AG08395 (cell line): ENCODE measurements at regions not wholly inside any gene's neighbourhood (a gene's known extent, or its start where the extent isn't known, plus 50 kb on each side); places are given as distances from the start of the nearest gene placed in this dataset.
A peak's percentile ranks its signal among the peaks of the same experiment; 100 is the strongest.

Source experiments
- DNase-seq: peaks from one replicate; pipeline ENCODE4 v3.0.0; 2012; ENCODE audit warnings: mixed read lengths, low spot score

GRCh38 chr1:208782186-208782585, 538.0 kb upstream of the PLXNA2 start:
- DNase-seq: no peak

GRCh38 chr1:208785629-208786028, 541.4 kb upstream of the PLXNA2 start:
- DNase-seq: no peak

GRCh38 chr1:208787219-208787618, 543.0 kb upstream of the PLXNA2 start:
- no peak for DNase-seq

- no peak for DNase-seq
Observed at GRCh38 chr1:208788013-208788540, 543.9 kb upstream of the PLXNA2 start.

GRCh38 chr1:208791456-208791855, 547.3 kb upstream of the PLXNA2 start:
- peak; percentile 14 for DNase-seq

- DNase-seq: no peak
Observed at GRCh38 chr1:208793861-208794345, 549.7 kb upstream of the PLXNA2 start.

- DNase-seq: no peak
Observed at GRCh38 chr1:208799186-208799585, 555.0 kb upstream of the PLXNA2 start.

- no peak for DNase-seq
Observed at GRCh38 chr1:208803011-208803811, 559.0 kb upstream of the PLXNA2 start.

GRCh38 chr1:208807446-208808127, 563.4 kb upstream of the PLXNA2 start:
- peak; percentile 41 for DNase-seq

- no peak for DNase-seq
Observed at GRCh38 chr1:208808301-208808700, 564.1 kb upstream of the PLXNA2 start.

GRCh38 chr1:208809876-208810275, 565.7 kb upstream of the PLXNA2 start:
- DNase-seq: no peak

GRCh38 chr1:208818770-208819445, 574.7 kb upstream of the PLXNA2 start:
- no peak for DNase-seq

GRCh38 chr1:208820580-208821212, 576.5 kb upstream of the PLXNA2 start:
- DNase-seq: no peak

GRCh38 chr1:208821939-208822338, 577.8 kb upstream of the PLXNA2 start:
- DNase-seq: no peak

GRCh38 chr1:208825300-208825699, 581.1 kb upstream of the PLXNA2 start:
- DNase-seq: no peak

- DNase-seq: peak; percentile 58
Observed at GRCh38 chr1:208829595-208829994, 585.4 kb upstream of the PLXNA2 start.

- DNase-seq: peak; percentile 51
Observed at GRCh38 chr1:208834381-208835096, 590.4 kb upstream of the PLXNA2 start.

GRCh38 chr1:208835097-208835463, 590.9 kb upstream of the PLXNA2 start:
- no peak for DNase-seq

- DNase-seq: no peak
Observed at GRCh38 chr1:208835781-208836180, 591.6 kb upstream of the PLXNA2 start.

- DNase-seq: no peak
Observed at GRCh38 chr1:208837242-208837641, 593.1 kb upstream of the PLXNA2 start.

GRCh38 chr1:208841436-208841835, 597.3 kb upstream of the PLXNA2 start:
- no peak for DNase-seq
